ENCODE measurements at regions not wholly inside any gene's neighbourhood (a gene's known extent, or its start where the extent isn't known, plus 50 kb on each side); places are given as distances from the start of the nearest gene placed in this dataset.
A peak's percentile ranks its signal among the peaks of the same experiment; 100 is the strongest.

DNA sequence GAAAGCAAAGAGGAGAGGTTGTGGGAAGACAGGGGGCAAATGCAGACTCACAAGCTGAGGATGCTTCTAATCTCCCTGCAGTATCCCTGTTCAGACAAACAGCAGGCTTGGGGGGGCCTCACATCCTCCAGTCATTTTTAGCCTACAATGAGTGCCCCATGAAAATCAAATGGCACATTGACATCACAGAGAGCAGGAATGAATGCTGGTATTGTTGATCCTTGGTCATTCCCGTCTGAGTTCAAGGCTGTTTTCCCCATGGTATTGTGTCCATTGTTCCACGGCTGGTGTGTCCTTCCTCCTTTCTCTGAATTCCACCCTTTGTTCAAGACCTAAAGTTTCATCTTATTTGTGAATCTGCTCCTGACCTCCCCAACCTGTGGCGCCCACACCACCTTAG is 545.6 kb downstream of the AJAP1 start:
- TF ChIP-seq, protein P1, sequence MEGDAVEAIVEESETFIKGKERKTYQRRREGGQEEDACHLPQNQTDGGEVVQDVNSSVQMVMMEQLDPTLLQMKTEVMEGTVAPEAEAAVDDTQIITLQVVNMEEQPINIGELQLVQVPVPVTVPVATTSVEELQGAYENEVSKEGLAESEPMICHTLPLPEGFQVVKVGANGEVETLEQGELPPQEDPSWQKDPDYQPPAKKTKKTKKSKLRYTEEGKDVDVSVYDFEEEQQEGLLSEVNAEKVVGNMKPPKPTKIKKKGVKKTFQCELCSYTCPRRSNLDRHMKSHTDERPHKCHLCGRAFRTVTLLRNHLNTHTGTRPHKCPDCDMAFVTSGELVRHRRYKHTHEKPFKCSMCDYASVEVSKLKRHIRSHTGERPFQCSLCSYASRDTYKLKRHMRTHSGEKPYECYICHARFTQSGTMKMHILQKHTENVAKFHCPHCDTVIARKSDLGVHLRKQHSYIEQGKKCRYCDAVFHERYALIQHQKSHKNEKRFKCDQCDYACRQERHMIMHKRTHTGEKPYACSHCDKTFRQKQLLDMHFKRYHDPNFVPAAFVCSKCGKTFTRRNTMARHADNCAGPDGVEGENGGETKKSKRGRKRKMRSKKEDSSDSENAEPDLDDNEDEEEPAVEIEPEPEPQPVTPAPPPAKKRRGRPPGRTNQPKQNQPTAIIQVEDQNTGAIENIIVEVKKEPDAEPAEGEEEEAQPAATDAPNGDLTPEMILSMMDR (IDR thresholded peaks at IDR 0.05) = no peak
- Histone ChIP-seq H3K9ac (ENCODE audit: insufficient read depth, low read length, poor library complexity, severe bottlenecking) (no peak overlapping the region), H3K27me3 (ENCODE audit: control insufficient read depth in 2 of 2, insufficient read depth in 2 of 2, low read length in 2 of 2) (no peaks in the 10 kb centered on the region), H3K36me3 (replicated peaks in 1 of 2; ENCODE audit: control insufficient read depth in 1 of 2, insufficient read depth in 2 of 2, low read length in 2 of 2) (no peaks in the 10 kb centered on the region), H3K79me2 (ENCODE audit: insufficient read depth, low read length) (no peaks in the 10 kb centered on the region), H3K9me3 (replicated peaks in 1 of 2; ENCODE audit: control insufficient read depth in 1 of 2, insufficient read depth in 1 of 2, low read length in 2 of 2) (peaks cover 0 to 14% of the 10 kb centered on the region in 2 donors), H3K4me1 (ENCODE audit: control insufficient read depth in 1 of 2, insufficient read depth in 2 of 2, low read length in 2 of 2) (no peaks in the 10 kb centered on the region), H3K4me2 (replicated peaks; ENCODE audit: extremely low read depth, low read length, poor library complexity, severe bottlenecking) (no peak overlapping the region), H3K27ac (ENCODE audit: low read depth in 1 of 2, low read length in 2 of 2) (no peak overlapping the region), H4K20me1 (ENCODE audit: insufficient read depth, low read length) (no peaks in the 10 kb centered on the region), H2AFZ (ENCODE audit: insufficient read depth, low read depth, low read length, poor library complexity, severe bottlenecking) (no peak overlapping the region), H3K4me3 (replicated peaks in 1 of 3; ENCODE audit: low read depth in 2 of 3, low read length in 3 of 3) (no peak overlapping the region)
- Mint-ChIP-seq H3K36me3 (no peaks in the 10 kb centered on the region), H3K4me1 (no peaks in the 10 kb centered on the region), H3K27ac (peak overlapping the region in 1 of 7 donors; percentile 29), H3K27me3 (ENCODE audit: low read depth in 3 of 3) (peaks cover 1 to 4% (median 2%) of the 10 kb centered on the region in 3 donors), H3K4me3 (no peak overlapping the region), H3K9me3 (peaks cover 0 to 18% (median 5%) of the 10 kb centered on the region in 7 donors)
- intact Hi-C loops (cut with micrococcal nuclease) = no loop called here
- DNase-seq = no peak
- 76% methylated on average over 2 of the region's 3 CpGs for WGBS (ENCODE audit: insufficient coverage)

DNA sequence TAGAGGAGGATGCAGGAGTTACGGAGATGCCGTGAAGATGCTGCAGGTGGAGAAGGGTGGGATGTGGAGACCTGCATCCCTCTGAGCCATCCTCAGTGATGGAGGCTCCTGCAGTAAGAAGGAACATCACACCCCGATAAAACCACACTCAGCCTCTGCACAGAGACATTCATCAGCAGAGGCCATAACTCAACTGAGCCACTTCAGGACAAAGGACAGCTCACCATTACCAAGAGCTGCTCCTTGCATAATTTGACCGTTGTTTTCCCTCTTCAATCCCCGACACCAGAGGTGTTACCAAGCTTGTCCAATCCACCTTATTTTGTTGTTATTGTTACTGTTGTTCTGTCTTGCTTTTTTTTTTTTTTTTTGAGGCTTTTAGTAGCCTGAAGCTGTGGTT is 543.9 kb downstream of the AJAP1 start:
- DNase-seq = no peak
- Mint-ChIP-seq H3K4me1 (no peaks in the 10 kb centered on the region), H3K27ac (no peak overlapping the region), H3K4me3 (no peak overlapping the region), H3K36me3 (no peaks in the 10 kb centered on the region), H3K9me3 (peaks cover 0 to 14% (median 4%) of the 10 kb centered on the region in 7 donors), H3K27me3 (ENCODE audit: low read depth in 3 of 3) (peaks cover 0 to 4% (median 1%) of the 10 kb centered on the region in 3 donors)
- H3K36me3 ChIP-seq (replicated peaks in 1 of 2; ENCODE audit: control insufficient read depth in 1 of 2, insufficient read depth in 2 of 2, low read length in 2 of 2) = no peaks in the 10 kb centered on the region
- H4K20me1 ChIP-seq (ENCODE audit: insufficient read depth, low read length) = no peaks in the 10 kb centered on the region
- no peak overlapping the region for H3K4me3 ChIP-seq (replicated peaks in 1 of 3; ENCODE audit: low read depth in 2 of 3, low read length in 3 of 3)
- no peak overlapping the region for H3K27ac ChIP-seq (ENCODE audit: low read depth in 1 of 2, low read length in 2 of 2)
- peaks cover 0 to 14% of the 10 kb centered on the region in 2 donors for H3K9me3 ChIP-seq (replicated peaks in 1 of 2; ENCODE audit: control insufficient read depth in 1 of 2, insufficient read depth in 1 of 2, low read length in 2 of 2)
- intact Hi-C loops (cut with micrococcal nuclease) = no loop called here
- no peak overlapping the region for H3K9ac ChIP-seq (ENCODE audit: insufficient read depth, low read length, poor library complexity, severe bottlenecking)
- WGBS (ENCODE audit: insufficient coverage) = no CpG with 5 or more reads among the region's 5 CpGs
- H3K27me3 ChIP-seq (ENCODE audit: control insufficient read depth in 2 of 2, insufficient read depth in 2 of 2, low read length in 2 of 2) = no peaks in the 10 kb centered on the region
- no peaks in the 10 kb centered on the region for H3K79me2 ChIP-seq (ENCODE audit: insufficient read depth, low read length)
- TF ChIP-seq, protein P1 (IDR thresholded peaks at IDR 0.05) = no peak
- H3K4me2 ChIP-seq (replicated peaks; ENCODE audit: extremely low read depth, low read length, poor library complexity, severe bottlenecking) = no peak overlapping the region
- no peaks in the 10 kb centered on the region for H3K4me1 ChIP-seq (ENCODE audit: control insufficient read depth in 1 of 2, insufficient read depth in 2 of 2, low read length in 2 of 2)
- H2AFZ ChIP-seq (ENCODE audit: insufficient read depth, low read depth, low read length, poor library complexity, severe bottlenecking) = no peak overlapping the region
